Ishikawa (cell line): ENCODE measurements at regions not wholly inside any gene's neighbourhood (a gene's known extent, or its start where the extent isn't known, plus 50 kb on each side); places are given as distances from the start of the nearest gene placed in this dataset.

Source experiments
- CEBPB ChIP-seq: IDR thresholded peaks from 2 replicates; pipeline ENCODE4 v1.6.1; 2012
- CREB1 ChIP-seq: IDR thresholded peaks from 2 replicates; pipeline ENCODE4 v1.6.1; 2012; ENCODE audit warnings: low read depth
- EP300 ChIP-seq: IDR thresholded peaks from 2 replicates; pipeline ENCODE4 v1.6.1; 2012; ENCODE audit warnings: borderline replicate concordance
- FOXM1 ChIP-seq: IDR thresholded peaks from 2 replicates; pipeline ENCODE4 v1.6.1; 2012; ENCODE audit warnings: low read depth, borderline replicate concordance
- RAD21 ChIP-seq: IDR thresholded peaks from 2 replicates; pipeline ENCODE4 v1.6.1; 2012; ENCODE audit warnings: low read depth
- TAF1 ChIP-seq: IDR thresholded peaks from 2 replicates; pipeline ENCODE4 v1.6.1; 2012; ENCODE audit warnings: low read depth, mild to moderate bottlenecking
- TCF12 ChIP-seq: IDR thresholded peaks from 2 replicates; pipeline ENCODE4 v1.6.1; 2012; ENCODE audit warnings: low read depth
- TEAD4 ChIP-seq: IDR thresholded peaks from 2 replicates; pipeline ENCODE4 v1.6.1; 2012
- YY1 ChIP-seq: IDR thresholded peaks from 2 replicates; pipeline ENCODE4 v1.6.1; 2012; ENCODE audit warnings: low read depth
- ZBTB7A ChIP-seq: IDR thresholded peaks from 2 replicates; pipeline ENCODE4 v1.6.1; 2012; ENCODE audit warnings: low read depth
- TF ChIP-seq, protein P1 (sequence below): IDR thresholded peaks from 2 replicates; pipeline ENCODE4 v1.6.1; 2012; ENCODE audit warnings: low read depth, mild to moderate bottlenecking
- TF ChIP-seq, protein P2 (sequence below): IDR thresholded peaks from 2 replicates; pipeline ENCODE4 v1.6.1; 2012

DNA sequence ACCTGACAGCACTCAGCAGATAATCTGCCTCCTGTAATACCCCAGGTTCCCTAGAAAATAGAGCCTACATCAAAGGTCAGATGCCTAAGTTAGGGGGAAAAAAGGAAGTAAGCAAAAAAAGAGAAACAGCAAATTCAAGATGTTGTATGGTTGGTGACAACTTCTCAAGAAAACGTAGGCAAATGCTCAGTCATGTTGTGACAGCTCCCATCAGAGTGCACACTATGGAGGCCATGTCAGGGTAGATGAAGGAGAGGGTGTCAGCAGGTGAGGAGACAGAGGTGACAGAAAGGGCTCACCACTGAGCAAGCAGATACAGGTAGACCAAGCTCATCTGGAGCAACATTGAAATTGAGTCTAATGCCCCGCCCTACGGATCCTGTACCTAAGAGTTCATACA, 356.8 kb upstream of the BRINP1 start:
- no peak for TF ChIP-seq EP300
- TF ChIP-seq TEAD4 = no peak
- TF ChIP-seq, protein P1, sequence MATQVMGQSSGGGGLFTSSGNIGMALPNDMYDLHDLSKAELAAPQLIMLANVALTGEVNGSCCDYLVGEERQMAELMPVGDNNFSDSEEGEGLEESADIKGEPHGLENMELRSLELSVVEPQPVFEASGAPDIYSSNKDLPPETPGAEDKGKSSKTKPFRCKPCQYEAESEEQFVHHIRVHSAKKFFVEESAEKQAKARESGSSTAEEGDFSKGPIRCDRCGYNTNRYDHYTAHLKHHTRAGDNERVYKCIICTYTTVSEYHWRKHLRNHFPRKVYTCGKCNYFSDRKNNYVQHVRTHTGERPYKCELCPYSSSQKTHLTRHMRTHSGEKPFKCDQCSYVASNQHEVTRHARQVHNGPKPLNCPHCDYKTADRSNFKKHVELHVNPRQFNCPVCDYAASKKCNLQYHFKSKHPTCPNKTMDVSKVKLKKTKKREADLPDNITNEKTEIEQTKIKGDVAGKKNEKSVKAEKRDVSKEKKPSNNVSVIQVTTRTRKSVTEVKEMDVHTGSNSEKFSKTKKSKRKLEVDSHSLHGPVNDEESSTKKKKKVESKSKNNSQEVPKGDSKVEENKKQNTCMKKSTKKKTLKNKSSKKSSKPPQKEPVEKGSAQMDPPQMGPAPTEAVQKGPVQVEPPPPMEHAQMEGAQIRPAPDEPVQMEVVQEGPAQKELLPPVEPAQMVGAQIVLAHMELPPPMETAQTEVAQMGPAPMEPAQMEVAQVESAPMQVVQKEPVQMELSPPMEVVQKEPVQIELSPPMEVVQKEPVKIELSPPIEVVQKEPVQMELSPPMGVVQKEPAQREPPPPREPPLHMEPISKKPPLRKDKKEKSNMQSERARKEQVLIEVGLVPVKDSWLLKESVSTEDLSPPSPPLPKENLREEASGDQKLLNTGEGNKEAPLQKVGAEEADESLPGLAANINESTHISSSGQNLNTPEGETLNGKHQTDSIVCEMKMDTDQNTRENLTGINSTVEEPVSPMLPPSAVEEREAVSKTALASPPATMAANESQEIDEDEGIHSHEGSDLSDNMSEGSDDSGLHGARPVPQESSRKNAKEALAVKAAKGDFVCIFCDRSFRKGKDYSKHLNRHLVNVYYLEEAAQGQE = no peak
- no peak for TF ChIP-seq TCF12
- TF ChIP-seq, protein P2, sequence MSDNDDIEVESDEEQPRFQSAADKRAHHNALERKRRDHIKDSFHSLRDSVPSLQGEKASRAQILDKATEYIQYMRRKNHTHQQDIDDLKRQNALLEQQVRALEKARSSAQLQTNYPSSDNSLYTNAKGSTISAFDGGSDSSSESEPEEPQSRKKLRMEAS = no peak
- no peak for TF ChIP-seq TAF1
- TF ChIP-seq ZBTB7A = no peak
- TF ChIP-seq RAD21 = no peak
- TF ChIP-seq CEBPB = no peak
- TF ChIP-seq YY1 = no peak
- no peak for TF ChIP-seq FOXM1
- no peak for TF ChIP-seq CREB1
